Mesodermal cell (in vitro differentiated cells): ENCODE measurements at regions not wholly inside any gene's neighbourhood (a gene's known extent, or its start where the extent isn't known, plus 50 kb on each side); places are given as distances from the start of the nearest gene placed in this dataset.
"Not testable (repeated sequence)": the region's sequence is repeated elsewhere in the genome, so short reads cannot be mapped to it uniquely, and the experiment has no call there.

Source experiments
- H3K27ac ChIP-seq: 2 replicates; pipeline ENCODE4 v1.7.0; 2013; ENCODE audit warnings: mild to moderate bottlenecking, low read depth, low read length, moderate library complexity; ENCODE audit not compliant: severe bottlenecking
- H3K36me3 ChIP-seq: 2 replicates; pipeline ENCODE4 v1.7.1; 2013; ENCODE audit warnings: mild to moderate bottlenecking, low read length, moderate library complexity; ENCODE audit not compliant: control insufficient read depth, insufficient read depth
- H3K4me1 ChIP-seq: one replicate; pipeline ENCODE4 v1.7.1; 2013; ENCODE audit warnings: mild to moderate bottlenecking, low read length; ENCODE audit not compliant: insufficient read depth, control insufficient read depth, poor library complexity, severe bottlenecking
- H3K4me3 ChIP-seq: 2 replicates; pipeline ENCODE4 v1.7.0; 2013; ENCODE audit warnings: low read length, control low read depth, mild to moderate bottlenecking; ENCODE audit not compliant: insufficient read depth, poor library complexity, severe bottlenecking; ENCODE audit errors: extremely low read depth
- H3K9me3 ChIP-seq: 2 replicates; pipeline ENCODE4 v1.7.1; 2013; ENCODE audit warnings: mild to moderate bottlenecking, low read length, moderate library complexity; ENCODE audit not compliant: control insufficient read depth
- WGBS, 2 experiments: methylation state at CpG; one replicate each; pipeline ENCODE4 v1.1.5; 2013; ENCODE audit warnings: missing lambda C conversion rate in 2 of 2; ENCODE audit not compliant: insufficient coverage in 2 of 2; 5-methylcytosine and 5-hydroxymethylcytosine counted together

GRCh38 chr2:160832381-160832780 is 327.8 kb upstream of the TANK start:
- H3K4me1 ChIP-seq, result peaks cover 11% of the 10 kb centered on the region
- not testable (repeated sequence) for H3K27ac ChIP-seq, H3K36me3 ChIP-seq, H3K9me3 ChIP-seq, H3K4me3 ChIP-seq
- 91 to 100% methylated on average over 2 to 4 of the region's 5 CpGs for WGBS, 2 experiments

- WGBS, 2 experiments, result 86% methylated on average over 1 of the region's 2 CpGs; no CpG with 5 or more reads in 1 of the 2 experiments
- no peak overlapping the region for H3K27ac ChIP-seq
- no peak overlapping the region for H3K4me3 ChIP-seq
- H3K36me3 ChIP-seq, result no peaks in the 10 kb centered on the region
- no peaks in the 10 kb centered on the region for H3K9me3 ChIP-seq
- H3K4me1 ChIP-seq, result peaks cover 13% of the 10 kb centered on the region
Observed at GRCh38 chr2:160835166-160835565, 325.1 kb upstream of the TANK start.

GRCh38 chr2:160836755-160837154 is 323.5 kb upstream of the TANK start:
- no CpG with 5 or more reads among the region's 1 CpG for WGBS, 2 experiments

GRCh38 chr2:160837416-160837815 is 322.8 kb upstream of the TANK start:
- no peaks in the 10 kb centered on the region for H3K9me3 ChIP-seq
- H3K4me1 ChIP-seq, result peaks cover 13% of the 10 kb centered on the region
- H3K36me3 ChIP-seq, result no peaks in the 10 kb centered on the region
- no peak overlapping the region for H3K4me3 ChIP-seq
- H3K27ac ChIP-seq, result peak overlapping the region; percentile 73

More at GRCh38 chr2:160836755-160837154, 323.5 kb upstream of the TANK start:
- H3K27ac ChIP-seq, result peak overlapping the region; percentile 79
- no peaks in the 10 kb centered on the region for H3K36me3 ChIP-seq
- H3K4me1 ChIP-seq, result peaks cover 13% of the 10 kb centered on the region
- no peaks in the 10 kb centered on the region for H3K9me3 ChIP-seq
- no peak overlapping the region for H3K4me3 ChIP-seq

GRCh38 chr2:160838147-160838546 is 322.1 kb upstream of the TANK start:
- no peaks in the 10 kb centered on the region for H3K36me3 ChIP-seq
- no peak overlapping the region for H3K27ac ChIP-seq
- H3K9me3 ChIP-seq, result no peaks in the 10 kb centered on the region
- peaks cover 13% of the 10 kb centered on the region for H3K4me1 ChIP-seq
- no peak overlapping the region for H3K4me3 ChIP-seq
- WGBS, 2 experiments, result 80% methylated on average over 1 of the region's 1 CpG; no CpG with 5 or more reads in 1 of the 2 experiments

GRCh38 chr2:160838691-160839090 is 321.5 kb upstream of the TANK start:
- Histone ChIP-seq H3K27ac (no peak overlapping the region), H3K4me3 (no peak overlapping the region), H3K4me1 (peaks cover 13% of the 10 kb centered on the region), H3K36me3 (no peaks in the 10 kb centered on the region), H3K9me3 (no peaks in the 10 kb centered on the region)
- 100% methylated on average over 1 of the region's 4 CpGs; no CpG with 5 or more reads in 1 of the 2 experiments for WGBS, 2 experiments

- peaks cover 5% of the 10 kb centered on the region for H3K9me3 ChIP-seq
- H3K36me3 ChIP-seq, result no peaks in the 10 kb centered on the region
- H3K4me3 ChIP-seq, result no peak overlapping the region
- peaks cover 3% of the 10 kb centered on the region for H3K4me1 ChIP-seq
- whole genome bisulfite sequencing, 2 experiments, result 70% methylated on average over 3 of the region's 4 CpGs; no CpG with 5 or more reads in 1 of the 2 experiments
- H3K27ac ChIP-seq, result no peak overlapping the region
Observed at GRCh38 chr2:160842286-160842685, 317.9 kb upstream of the TANK start.

- Histone ChIP-seq H3K36me3 (no peaks in the 10 kb centered on the region), H3K9me3 (no peaks in the 10 kb centered on the region), H3K27ac (no peak overlapping the region), H3K4me1 (peaks cover 3% of the 10 kb centered on the region), H3K4me3 (no peak overlapping the region)
- WGBS, 2 experiments, result no CpG with 5 or more reads among the region's 2 CpGs
Observed at GRCh38 chr2:160859096-160859495, 301.1 kb upstream of the TANK start.

GRCh38 chr2:160862226-160862625 is 298.0 kb upstream of the TANK start:
- H3K4me3 ChIP-seq, result no peak overlapping the region
- no peak overlapping the region for H3K27ac ChIP-seq
- H3K4me1 ChIP-seq, result peaks cover 3% of the 10 kb centered on the region
- no peaks in the 10 kb centered on the region for H3K9me3 ChIP-seq
- no CpG with 5 or more reads among the region's 2 CpGs for WGBS, 2 experiments
- H3K36me3 ChIP-seq, result no peaks in the 10 kb centered on the region

- Histone ChIP-seq H3K9me3 (no peaks in the 10 kb centered on the region), H3K4me3 (no peak overlapping the region), H3K36me3 (no peaks in the 10 kb centered on the region), H3K27ac (peak overlapping the region; percentile 23), H3K4me1 (peaks cover 16% of the 10 kb centered on the region)
- WGBS, 2 experiments, result 100% methylated on average over 2 of the region's 3 CpGs; no CpG with 5 or more reads in 1 of the 2 experiments
Observed at GRCh38 chr2:160868891-160869290, 291.3 kb upstream of the TANK start.

GRCh38 chr2:160869411-160869810 is 290.8 kb upstream of the TANK start:
- Histone ChIP-seq H3K9me3 (no peaks in the 10 kb centered on the region), H3K4me3 (no peak overlapping the region), H3K36me3 (no peaks in the 10 kb centered on the region), H3K27ac (no peak overlapping the region), H3K4me1 (peaks cover 16% of the 10 kb centered on the region)
- WGBS, 2 experiments, result 60% methylated on average over 1 of the region's 2 CpGs; no CpG with 5 or more reads in 1 of the 2 experiments
